ENCODE measurements at regions not wholly inside any gene's neighbourhood (a gene's known extent, or its start where the extent isn't known, plus 50 kb on each side); places are given as distances from the start of the nearest gene placed in this dataset.

DNA sequence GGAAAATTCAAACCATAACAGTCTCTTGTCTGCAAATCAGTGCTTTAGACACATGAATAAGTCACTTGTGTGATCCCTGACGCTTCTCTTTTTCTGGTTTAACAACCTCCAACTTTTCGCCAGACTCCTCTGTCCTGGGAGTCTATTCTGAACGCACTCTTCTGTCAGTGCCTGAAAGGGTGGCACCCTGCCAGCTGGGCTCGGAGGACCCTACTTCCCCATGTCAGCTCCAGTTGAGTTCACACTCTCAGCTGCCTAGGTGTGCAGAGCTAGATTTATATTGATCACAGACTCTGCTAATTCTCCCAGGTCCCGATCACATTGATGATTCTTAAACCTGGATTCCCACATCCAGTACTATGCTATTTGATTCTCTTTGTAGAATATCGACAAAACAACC is 649.1 kb downstream of the BNC2 start:
- Histone ChIP-seq H3K9ac (peak overlapping the region; percentile 7; the same call in 1 of the 2 replicates), H3K4me1 (ENCODE audit: low read depth, poor library complexity, severe bottlenecking) (peaks cover 45% of the 10 kb centered on the region), H3K4me3 (IDR thresholded peaks at IDR 0.05; ENCODE audit: insufficient read depth, low read depth, low read length) (no peak overlapping the region), H3K27ac (peak overlapping the region; percentile 45; the same call in 1 of the 2 replicates), H4K20me1 (ENCODE audit: insufficient read depth) (no peaks in the 10 kb centered on the region), H3K4me2 (peak overlapping the region; percentile 78), H3K36me3 (ENCODE audit: insufficient read depth) (no peaks in the 10 kb centered on the region), H2AFZ (ENCODE audit: low read depth) (peak overlapping the region; percentile 42), H3K79me2 (ENCODE audit: insufficient read depth, low read depth) (no peaks in the 10 kb centered on the region), H3K27me3 (ENCODE audit: insufficient read depth, low read depth) (no peaks in the 10 kb centered on the region)
- TF ChIP-seq, protein P1, sequence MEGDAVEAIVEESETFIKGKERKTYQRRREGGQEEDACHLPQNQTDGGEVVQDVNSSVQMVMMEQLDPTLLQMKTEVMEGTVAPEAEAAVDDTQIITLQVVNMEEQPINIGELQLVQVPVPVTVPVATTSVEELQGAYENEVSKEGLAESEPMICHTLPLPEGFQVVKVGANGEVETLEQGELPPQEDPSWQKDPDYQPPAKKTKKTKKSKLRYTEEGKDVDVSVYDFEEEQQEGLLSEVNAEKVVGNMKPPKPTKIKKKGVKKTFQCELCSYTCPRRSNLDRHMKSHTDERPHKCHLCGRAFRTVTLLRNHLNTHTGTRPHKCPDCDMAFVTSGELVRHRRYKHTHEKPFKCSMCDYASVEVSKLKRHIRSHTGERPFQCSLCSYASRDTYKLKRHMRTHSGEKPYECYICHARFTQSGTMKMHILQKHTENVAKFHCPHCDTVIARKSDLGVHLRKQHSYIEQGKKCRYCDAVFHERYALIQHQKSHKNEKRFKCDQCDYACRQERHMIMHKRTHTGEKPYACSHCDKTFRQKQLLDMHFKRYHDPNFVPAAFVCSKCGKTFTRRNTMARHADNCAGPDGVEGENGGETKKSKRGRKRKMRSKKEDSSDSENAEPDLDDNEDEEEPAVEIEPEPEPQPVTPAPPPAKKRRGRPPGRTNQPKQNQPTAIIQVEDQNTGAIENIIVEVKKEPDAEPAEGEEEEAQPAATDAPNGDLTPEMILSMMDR (conservative IDR thresholded peaks at IDR 0.05; ENCODE audit: low read depth, low read length), result no peak

DNA sequence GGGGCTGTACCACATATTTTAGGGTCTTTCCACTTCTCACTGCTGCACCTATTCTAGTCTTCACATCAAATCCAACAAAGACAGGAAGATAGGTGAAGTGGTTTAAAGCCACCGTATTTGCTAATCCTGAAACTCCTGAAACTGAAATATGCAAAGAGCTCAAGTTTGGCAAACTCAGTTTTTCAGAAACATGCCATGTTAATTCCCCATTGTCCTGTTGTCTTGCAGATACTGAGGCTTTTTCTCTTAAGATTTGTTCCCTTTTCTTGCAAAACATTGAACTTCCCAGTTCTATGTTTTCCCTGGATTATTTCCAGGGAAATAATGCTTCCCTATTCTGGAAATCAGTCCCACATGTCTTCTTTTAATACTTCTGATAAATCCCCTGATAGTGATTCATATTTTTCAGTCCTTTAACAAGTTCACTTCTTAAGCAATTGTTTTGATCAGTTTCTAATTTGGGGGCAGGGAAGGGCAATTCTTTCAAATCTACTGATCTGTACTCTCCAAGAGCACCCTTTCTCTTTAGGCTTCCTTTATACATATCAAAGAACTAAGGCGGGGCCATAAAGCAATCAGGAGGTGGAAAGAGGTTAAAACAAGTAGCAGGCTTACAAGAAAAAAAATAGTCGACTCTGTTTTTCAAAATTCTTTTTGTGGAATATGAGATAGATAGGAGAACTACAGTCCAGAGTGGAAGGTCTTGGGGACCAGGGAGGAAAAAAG is 648.5 kb downstream of the BNC2 start:
- H4K20me1 ChIP-seq (ENCODE audit: insufficient read depth), result no peaks in the 10 kb centered on the region
- H3K79me2 ChIP-seq (ENCODE audit: insufficient read depth, low read depth), result no peaks in the 10 kb centered on the region
- peak overlapping the region; percentile 42 for H2AFZ ChIP-seq (ENCODE audit: low read depth)
- H3K36me3 ChIP-seq (ENCODE audit: insufficient read depth), result no peaks in the 10 kb centered on the region
- H3K4me3 ChIP-seq (IDR thresholded peaks at IDR 0.05; ENCODE audit: insufficient read depth, low read depth, low read length), result no peak overlapping the region
- TF ChIP-seq, protein P1 (conservative IDR thresholded peaks at IDR 0.05; ENCODE audit: low read depth, low read length), result no peak
- peak overlapping the region; percentile 7; the same call in 1 of the 2 replicates for H3K9ac ChIP-seq
- peak overlapping the region; percentile 78 for H3K4me2 ChIP-seq
- no peaks in the 10 kb centered on the region for H3K27me3 ChIP-seq (ENCODE audit: insufficient read depth, low read depth)
- H3K4me1 ChIP-seq (ENCODE audit: low read depth, poor library complexity, severe bottlenecking), result peaks cover 45% of the 10 kb centered on the region
- H3K27ac ChIP-seq, result peak overlapping the region; percentile 45; the same call in 1 of the 2 replicates

DNA sequence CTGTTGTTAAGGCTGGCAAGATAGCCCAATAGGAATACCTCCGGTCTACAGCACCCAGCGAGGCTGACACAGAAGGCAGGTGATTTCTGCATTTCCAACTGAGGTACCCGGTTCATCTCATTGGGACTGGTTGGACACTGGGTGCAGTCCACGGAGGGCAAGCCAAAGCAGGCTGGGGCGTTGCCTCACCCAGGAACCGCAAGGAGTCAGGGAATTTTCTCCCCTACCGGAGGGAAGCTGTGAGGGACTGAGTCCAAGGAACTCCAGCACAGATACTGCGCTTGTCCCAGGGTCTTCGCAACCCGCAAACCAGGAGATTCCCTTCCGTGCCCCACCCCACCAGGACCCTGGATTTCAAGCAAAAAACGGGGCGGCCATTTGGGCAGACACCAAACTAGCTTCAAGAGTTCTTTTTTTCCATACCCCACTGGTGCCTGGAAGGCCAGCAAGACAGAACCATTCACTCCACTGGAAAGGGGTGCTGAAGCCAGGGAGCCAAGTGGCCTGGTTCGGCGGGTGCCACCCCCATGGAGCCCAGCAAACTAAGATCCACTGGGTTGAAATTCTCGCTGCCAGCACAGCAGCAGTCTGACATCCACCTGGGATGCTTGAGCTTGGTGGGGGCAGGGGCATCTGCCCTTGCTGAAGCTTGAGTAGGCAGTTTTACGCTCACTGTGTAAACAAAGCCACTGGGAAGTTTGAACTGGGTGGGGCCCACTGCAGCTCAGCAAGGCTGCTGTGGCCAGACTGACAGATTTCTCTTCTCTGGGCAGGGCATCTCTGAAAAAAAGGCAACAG is 647.2 kb downstream of the BNC2 start:
- H3K79me2 ChIP-seq (ENCODE audit: insufficient read depth, low read depth), result no peaks in the 10 kb centered on the region
- H3K27me3 ChIP-seq (ENCODE audit: insufficient read depth, low read depth), result no peaks in the 10 kb centered on the region
- H3K9ac ChIP-seq, result no peak overlapping the region
- H4K20me1 ChIP-seq (ENCODE audit: insufficient read depth), result no peaks in the 10 kb centered on the region
- peak overlapping the region; percentile 26; the same call in 1 of the 2 replicates for H2AFZ ChIP-seq (ENCODE audit: low read depth)
- no peaks in the 10 kb centered on the region for H3K36me3 ChIP-seq (ENCODE audit: insufficient read depth)
- H3K4me1 ChIP-seq (ENCODE audit: low read depth, poor library complexity, severe bottlenecking), result peaks cover 45% of the 10 kb centered on the region
- TF ChIP-seq, protein P1 (conservative IDR thresholded peaks at IDR 0.05; ENCODE audit: low read depth, low read length), result no peak
- H3K4me3 ChIP-seq (IDR thresholded peaks at IDR 0.05; ENCODE audit: insufficient read depth, low read depth, low read length), result no peak overlapping the region
- no peak overlapping the region for H3K27ac ChIP-seq
- peak overlapping the region; percentile 78; the same call in 1 of the 2 replicates for H3K4me2 ChIP-seq

DNA sequence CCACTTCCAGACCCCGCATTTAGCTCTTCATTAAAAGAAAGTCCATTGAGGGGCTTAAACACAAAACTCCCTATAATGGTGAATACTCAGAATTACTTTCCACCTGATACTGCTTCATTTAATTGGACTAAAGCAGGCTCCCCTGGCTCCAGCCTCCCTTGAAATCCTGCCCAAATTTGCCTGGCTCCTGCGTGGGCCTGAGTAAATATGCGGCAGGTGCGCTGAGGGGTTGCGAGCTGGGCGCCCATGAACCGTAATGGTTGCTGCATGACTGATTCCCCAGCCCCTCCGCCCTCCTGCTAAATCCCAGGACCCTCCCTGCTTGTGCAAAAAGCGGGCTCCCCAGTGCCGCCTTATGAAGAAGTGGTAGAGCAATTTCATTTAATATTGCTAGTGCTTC is 639.7 kb downstream of the BNC2 start:
- H3K27ac ChIP-seq, result no peak overlapping the region
- H3K9ac ChIP-seq, result no peak overlapping the region
- no peaks in the 10 kb centered on the region for H3K4me1 ChIP-seq (ENCODE audit: low read depth, poor library complexity, severe bottlenecking)
- no peak overlapping the region for H2AFZ ChIP-seq (ENCODE audit: low read depth)
- no peak overlapping the region for H3K4me3 ChIP-seq (IDR thresholded peaks at IDR 0.05; ENCODE audit: insufficient read depth, low read depth, low read length)
- H3K27me3 ChIP-seq (ENCODE audit: insufficient read depth, low read depth), result no peaks in the 10 kb centered on the region
- no peaks in the 10 kb centered on the region for H4K20me1 ChIP-seq (ENCODE audit: insufficient read depth)
- no peak overlapping the region for H3K4me2 ChIP-seq
- H3K79me2 ChIP-seq (ENCODE audit: insufficient read depth, low read depth), result no peaks in the 10 kb centered on the region
- TF ChIP-seq, protein P1 (conservative IDR thresholded peaks at IDR 0.05; ENCODE audit: low read depth, low read length), result no peak
- H3K36me3 ChIP-seq (ENCODE audit: insufficient read depth), result no peaks in the 10 kb centered on the region

All from KMS-11 (cell line).